Esophagus squamous epithelium (tissue), 4 donors: ENCODE measurements at regions not wholly inside any gene's neighbourhood (a gene's known extent, or its start where the extent isn't known, plus 50 kb on each side); places are given as distances from the start of the nearest gene placed in this dataset.

Experiments
- CTCF ChIP-seq, 6 experiments: fragments of 450-650 bp in 4 of 6; fragments of 200-600 bp in 2 of 6; sonication (generic) in 2 of 6; IDR thresholded peaks; one replicate each; pipeline ENCODE4 v1.5.1; 2016 to 2019; ENCODE audit warnings: antibody characterized with exemption in 6 of 6, mild to moderate bottlenecking in 4 of 6, moderate library complexity in 4 of 6
- POLR2A ChIP-seq, 4 donors: fragments of 450-650 bp; IDR thresholded peaks; one replicate each; pipeline ENCODE4 v1.6.1; 2017; ENCODE audit warnings: antibody characterized with exemption in 4 of 4, mild to moderate bottlenecking in 4 of 4, moderate library complexity in 3 of 4

- TF ChIP-seq POLR2A (IDR thresholded peaks at IDR 0.05) = no peak
- TF ChIP-seq CTCF (IDR thresholded peaks at IDR 0.05) = no peak
Measured at GRCh38 chr4:184312126-184312525, 94.5 kb upstream of the ENPP6 start.
